Ramos (cell line): ENCODE measurements at regions not wholly inside any gene's neighbourhood (a gene's known extent, or its start where the extent isn't known, plus 50 kb on each side); places are given as distances from the start of the nearest gene placed in this dataset.
"Not testable (repeated sequence)": the region's sequence is repeated elsewhere in the genome, so short reads cannot be mapped to it uniquely, and the experiment has no call there.

Experiments
- in situ Hi-C: fragments of 300-500 bp; cut with MboI; formaldehyde crosslinking; loops from one replicate; pipeline ENCODE4 v1.14.3; 2022; ENCODE audit warnings: low sequenced_read_pairs; ENCODE audit not compliant: unreplicated experiment

GRCh38 chr9:115296831-115297565, 179.0 kb upstream of the TNC start:
- in situ Hi-C loops = no loop called here

DNA sequence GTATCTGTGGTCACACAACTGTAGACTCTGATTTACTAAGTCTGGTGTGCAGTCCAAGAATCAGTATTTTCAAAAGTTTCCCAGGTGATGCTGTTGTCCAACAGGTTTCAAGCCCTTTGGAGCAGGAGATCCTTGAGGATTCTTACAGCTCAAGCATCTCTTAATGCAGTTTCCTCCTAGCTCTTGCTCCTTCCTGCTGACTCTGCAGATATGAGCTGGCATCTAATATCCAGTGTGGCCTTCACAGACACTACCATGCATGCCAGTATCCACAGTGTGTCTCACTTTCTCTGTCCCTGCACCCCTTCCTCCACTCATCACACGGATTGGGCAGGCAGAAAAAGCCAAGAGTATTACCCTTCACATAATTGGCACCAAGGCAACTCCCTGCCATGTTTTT, 182.2 kb upstream of the TNC start:
- in situ Hi-C loops = no loop called here

- in situ Hi-C loops = no loop called here
These were observed 182.9 kb upstream of the TNC start for GRCh38 chr9:115300874-115301273.

DNA sequence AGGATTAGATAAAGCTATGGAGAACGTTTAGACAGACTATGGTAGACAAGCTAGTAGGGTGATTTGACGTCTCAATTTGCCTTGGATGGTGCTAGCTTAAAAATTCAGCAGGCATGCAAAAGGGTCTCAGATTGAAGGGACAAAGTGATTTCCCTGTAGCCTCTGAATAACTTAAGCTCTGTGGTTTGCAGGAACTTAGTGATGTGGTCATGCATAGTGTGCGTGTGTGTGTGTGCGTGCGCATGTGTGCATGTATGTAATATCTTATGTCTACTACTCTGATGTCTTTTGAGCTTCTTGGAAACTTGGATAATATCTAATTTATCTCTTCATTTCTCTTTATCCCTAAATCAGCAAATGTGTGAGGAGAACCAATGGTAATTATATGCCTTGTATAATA, 183.6 kb upstream of the TNC start:
- in situ Hi-C loops = no loop called here

DNA sequence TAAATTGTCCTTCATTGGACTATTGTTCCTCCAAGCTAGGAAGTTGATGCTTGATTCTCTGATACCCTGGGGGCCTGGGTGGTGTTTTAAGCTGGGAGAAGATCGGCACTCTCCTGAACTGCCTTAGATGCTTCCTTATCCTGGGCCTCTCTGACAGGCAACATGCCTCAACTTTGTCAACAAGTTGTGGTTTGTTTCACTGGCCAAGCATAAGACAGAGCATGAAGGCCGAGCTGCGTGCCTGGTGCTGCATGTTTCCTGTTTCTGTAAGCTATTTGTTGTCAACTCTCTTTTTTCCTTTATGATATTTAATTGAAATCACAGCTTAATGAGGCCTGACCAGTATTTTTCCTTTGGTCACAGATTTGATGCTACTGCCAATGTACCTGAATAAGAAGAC, 187.6 kb upstream of the TNC start:
- in situ Hi-C loops = no loop called here

- in situ Hi-C loops = no loop called here
These were observed 188.9 kb upstream of the TNC start for GRCh38 chr9:115306865-115307264.

GRCh38 chr9:115313545-115313944, 195.6 kb upstream of the TNC start:
- in situ Hi-C loops = no loop called here

- in situ Hi-C loops = no loop called here
These were observed 208.5 kb upstream of the TNC start for GRCh38 chr9:115326461-115326860.

DNA sequence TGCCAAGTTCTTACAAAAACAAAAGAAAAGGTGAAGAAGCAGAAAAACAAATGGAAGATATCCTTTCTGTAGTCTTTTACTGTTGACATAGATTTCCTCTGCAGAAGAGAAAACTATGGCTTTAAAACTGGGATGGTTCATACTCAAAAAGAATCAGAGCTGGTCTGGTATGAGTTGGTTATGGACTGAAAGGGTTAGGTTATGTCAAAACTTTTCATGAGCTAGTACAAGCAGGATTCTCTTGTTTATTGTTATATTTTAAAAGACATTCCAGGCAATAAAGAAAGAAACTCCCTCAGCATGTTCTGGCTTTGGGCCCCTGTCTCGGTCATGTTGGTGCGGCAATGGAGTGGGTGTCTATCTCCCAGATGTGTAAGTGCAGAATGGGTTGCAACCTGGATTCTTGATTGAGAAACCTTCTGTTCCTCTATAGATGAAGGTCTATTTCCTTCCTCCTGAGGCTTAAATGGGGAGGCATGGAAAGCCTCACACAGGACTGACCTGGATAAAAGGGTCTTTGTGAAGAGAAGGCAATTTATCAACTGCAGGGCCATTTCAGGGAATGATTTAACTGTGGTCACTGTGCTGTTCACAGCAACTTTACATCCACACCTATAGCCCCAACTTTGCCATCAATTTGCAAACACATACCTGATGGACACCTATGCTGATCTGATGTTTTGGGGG, 209.6 kb upstream of the TNC start:
- in situ Hi-C loops = no loop called here

DNA sequence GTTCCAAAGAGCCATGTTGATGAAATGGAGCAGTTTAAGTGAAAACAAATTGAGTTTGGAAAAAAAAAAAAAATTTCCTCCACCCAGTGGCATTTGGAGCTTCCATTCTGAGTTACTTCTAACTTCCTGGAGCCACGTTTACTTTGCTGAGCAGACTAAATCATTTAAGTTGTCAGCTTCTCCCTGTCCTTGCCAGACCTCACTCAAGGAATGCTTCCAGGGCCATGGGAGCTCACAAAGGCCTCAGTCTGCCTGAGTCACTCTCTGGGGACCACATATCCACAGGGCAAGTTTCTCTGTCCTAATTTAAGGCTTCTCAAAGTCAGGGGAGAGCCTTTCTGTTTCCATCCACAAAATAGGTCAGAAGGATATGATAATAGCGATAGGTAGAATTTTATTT, 210.3 kb upstream of the TNC start:
- in situ Hi-C loops = no loop called here

- in situ Hi-C loops = no loop called here
These were observed 210.7 kb upstream of the TNC start for GRCh38 chr9:115328677-115329076.

- in situ Hi-C loops = no loop called here
These were observed 215.5 kb upstream of the TNC start for GRCh38 chr9:115333277-115334070.

DNA sequence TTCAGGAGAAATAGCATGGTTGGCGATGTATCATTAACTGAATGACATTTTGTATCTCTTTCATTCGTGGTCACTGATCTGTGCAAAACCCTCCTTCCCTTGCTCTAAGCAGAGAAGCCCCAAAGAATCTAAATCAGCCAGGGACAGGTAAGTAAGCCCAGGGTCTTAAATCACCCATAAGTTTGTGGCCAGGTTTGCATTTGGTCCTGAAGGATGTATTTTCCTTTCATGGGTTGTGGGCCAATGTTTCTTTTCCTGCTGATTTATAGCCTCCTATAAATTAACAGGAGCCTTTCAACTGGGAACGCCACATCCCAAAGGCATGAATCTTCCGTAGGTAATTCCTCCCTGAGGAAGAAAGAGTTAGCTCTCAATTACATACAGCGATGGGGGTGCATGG, 217.5 kb upstream of the TNC start:
- in situ Hi-C loops = no loop called here

DNA sequence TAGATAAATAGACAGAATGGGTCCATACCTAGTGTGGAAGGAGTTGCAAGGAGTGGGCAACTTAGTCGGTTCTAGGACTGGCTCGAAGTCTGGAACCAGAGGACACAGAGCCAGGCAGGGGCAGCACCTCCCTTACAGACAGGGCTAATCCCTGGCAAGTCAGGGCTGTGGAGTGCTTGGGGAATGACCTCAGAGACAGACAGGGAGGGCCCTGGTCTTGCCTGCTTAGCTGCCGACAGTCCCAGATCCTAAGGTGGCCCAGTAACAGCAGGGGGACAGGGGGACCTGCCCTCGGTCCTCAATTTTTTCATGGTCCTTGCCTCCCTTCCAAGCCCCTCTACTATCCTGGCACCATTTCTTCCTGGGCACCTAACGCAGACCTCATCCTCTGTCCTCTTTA, 222.4 kb upstream of the TNC start:
- in situ Hi-C loops = no loop called here

- in situ Hi-C loops = no loop called here
These were observed 223.5 kb upstream of the TNC start for GRCh38 chr9:115341426-115341825.

DNA sequence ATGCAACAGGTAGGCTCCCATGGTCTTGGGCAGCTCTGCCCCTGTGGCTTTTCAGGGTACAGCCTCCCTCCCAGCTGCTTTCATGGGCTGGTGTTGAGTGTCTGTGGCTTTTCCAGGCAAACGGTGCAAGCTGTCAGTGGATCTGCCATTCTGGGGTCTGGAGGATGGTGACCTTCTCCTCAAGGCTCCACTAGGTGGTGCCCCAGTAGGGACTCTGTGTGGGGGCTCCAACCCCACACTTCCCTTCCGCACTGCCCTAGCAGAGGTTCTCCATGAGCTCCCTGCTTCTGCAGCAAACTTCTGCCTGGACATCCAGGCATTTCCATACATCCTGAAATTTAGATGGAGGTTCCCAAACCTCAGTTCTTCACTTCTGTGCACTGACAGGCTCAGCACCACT, 229.8 kb upstream of the TNC start:
- in situ Hi-C loops = not testable (repeated sequence)

- in situ Hi-C loops = not testable (repeated sequence)
These were observed 231.0 kb upstream of the TNC start for GRCh38 chr9:115348936-115349335.

DNA sequence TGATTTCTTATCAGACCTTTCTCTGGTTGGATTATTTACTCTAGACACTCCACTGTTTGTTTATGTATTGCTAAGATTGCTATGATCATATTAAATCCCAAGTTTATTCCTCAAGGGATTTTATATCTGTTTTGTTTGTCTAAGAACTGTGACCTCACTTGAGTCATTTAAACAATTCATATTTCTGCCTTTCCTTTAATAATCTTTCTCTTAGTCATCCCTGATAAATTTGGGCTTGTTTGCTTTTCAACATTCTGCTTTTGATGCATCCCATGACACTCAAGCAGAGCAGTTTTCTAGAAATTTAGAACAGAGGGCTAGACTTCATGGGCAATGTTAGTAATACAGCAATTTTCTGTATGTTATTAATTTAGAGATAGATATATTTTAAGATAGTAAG, 231.6 kb upstream of the TNC start:
- in situ Hi-C loops = no loop called here

GRCh38 chr9:115350548-115350947, 232.6 kb upstream of the TNC start:
- in situ Hi-C loops = no loop called here

DNA sequence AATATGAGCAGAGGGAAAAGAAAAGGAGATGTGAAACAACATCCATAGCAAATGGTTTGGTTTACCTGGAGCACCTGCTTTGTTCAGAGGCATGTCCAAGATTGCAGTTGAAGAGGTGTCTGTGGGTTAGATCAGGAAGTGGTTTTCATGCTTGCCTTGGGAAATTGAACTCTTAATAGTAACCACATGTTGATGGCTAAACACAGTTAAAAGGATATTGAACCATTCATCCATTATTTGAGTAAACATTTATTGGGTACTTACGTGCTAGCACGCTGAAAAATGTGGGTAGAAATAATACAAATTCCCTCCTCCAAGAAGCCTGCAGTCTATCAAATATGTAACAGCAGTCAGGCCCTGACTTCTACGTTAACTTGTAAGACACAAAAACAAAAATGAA, 235.7 kb upstream of the TNC start:
- in situ Hi-C loops = no loop called here

- in situ Hi-C loops = no loop called here
These were observed 239.9 kb upstream of the TNC start for GRCh38 chr9:115357821-115358220.
